H9 (cell line): ENCODE measurements at regions not wholly inside any gene's neighbourhood (a gene's known extent, or its start where the extent isn't known, plus 50 kb on each side); places are given as distances from the start of the nearest gene placed in this dataset.

ENCODE experiments used
- DNase-seq: peaks from one replicate; pipeline ENCODE4 v3.0.0-alpha.2; 2017
- H2AFZ ChIP-seq: one replicate; pipeline ENCODE4 v1.6.1; 2013; ENCODE audit warnings: mild to moderate bottlenecking, low read length, control low read depth, moderate library complexity
- H2AK5ac ChIP-seq: 2 replicates; pipeline ENCODE4 v1.6.1; 2013; ENCODE audit warnings: low read length, control low read depth, mixed read lengths; ENCODE audit not compliant: insufficient read length
- H2BK120ac ChIP-seq: one replicate; pipeline ENCODE4 v1.6.1; 2013; ENCODE audit warnings: low read depth, mild to moderate bottlenecking, low read length, control low read depth, inconsistent platforms; ENCODE audit not compliant: poor library complexity, severe bottlenecking
- H2BK12ac ChIP-seq: 2 replicates; pipeline ENCODE4 v1.6.1; 2013; ENCODE audit warnings: low read length, control low read depth, mixed read lengths, low read depth; ENCODE audit not compliant: insufficient read length
- H2BK15ac ChIP-seq: 2 replicates; pipeline ENCODE4 v1.6.1; 2013; ENCODE audit warnings: low read depth, low read length, control low read depth
- H2BK20ac ChIP-seq: one replicate; pipeline ENCODE4 v1.6.1; 2013; ENCODE audit warnings: low read depth, mild to moderate bottlenecking, low read length, control low read depth, inconsistent platforms; ENCODE audit not compliant: poor library complexity, severe bottlenecking
- H2BK5ac ChIP-seq: 2 replicates; pipeline ENCODE4 v1.6.1; 2013; ENCODE audit warnings: low read length, control low read depth, mixed read lengths; ENCODE audit not compliant: insufficient read length
- H3K14ac ChIP-seq: 2 replicates; pipeline ENCODE4 v1.6.1; 2013; ENCODE audit warnings: low read length, control low read depth; ENCODE audit not compliant: insufficient read depth
- H3K18ac ChIP-seq: 2 replicates; pipeline ENCODE4 v1.6.1; 2013; ENCODE audit warnings: low read depth, mild to moderate bottlenecking, mixed read lengths, low read length, control low read depth; ENCODE audit not compliant: insufficient read length
- H3K23ac ChIP-seq: 2 replicates; pipeline ENCODE4 v1.6.1; 2013; ENCODE audit warnings: low read length, control low read depth, mixed read lengths, low read depth; ENCODE audit not compliant: insufficient read length
- H3K23me2 ChIP-seq: 2 replicates; pipeline ENCODE4 v1.6.1; 2013; ENCODE audit warnings: low read depth, mild to moderate bottlenecking, mixed read lengths, low read length, control low read depth; ENCODE audit not compliant: insufficient read length, poor library complexity, severe bottlenecking
- H3K27ac ChIP-seq: 2 replicates; pipeline ENCODE4 v1.5.1; 2013; ENCODE audit warnings: low read length, control low read depth, mixed read lengths, low read depth; ENCODE audit not compliant: insufficient read length
- H3K27me3 ChIP-seq: 2 replicates; pipeline ENCODE4 v1.6.1; 2013; ENCODE audit warnings: low read length, control low read depth, inconsistent platforms; ENCODE audit not compliant: insufficient read depth
- H3K4ac ChIP-seq: 2 replicates; pipeline ENCODE4 v1.6.1; 2013; ENCODE audit warnings: low read depth, mild to moderate bottlenecking, control low read depth, inconsistent platforms, low read length, moderate library complexity
- H3K4me1 ChIP-seq: 2 replicates; pipeline ENCODE4 v1.6.1; 2013; ENCODE audit warnings: low read length, control low read depth, inconsistent platforms; ENCODE audit not compliant: insufficient read depth
- H3K4me2 ChIP-seq: 2 replicates; pipeline ENCODE4 v1.6.1; 2013; ENCODE audit warnings: low read length, control low read depth, mixed read lengths; ENCODE audit not compliant: insufficient read length, insufficient read depth
- H3K56ac ChIP-seq: 2 replicates; pipeline ENCODE4 v1.6.1; 2013; ENCODE audit warnings: low read depth, mild to moderate bottlenecking, mixed read lengths, low read length, control low read depth; ENCODE audit not compliant: insufficient read length
- H3K79me1 ChIP-seq: 2 replicates; pipeline ENCODE4 v1.6.1; 2013; ENCODE audit warnings: low read depth, mild to moderate bottlenecking, moderate library complexity, low read length, control low read depth, inconsistent platforms; ENCODE audit not compliant: insufficient read depth, poor library complexity, severe bottlenecking
- H3K79me2 ChIP-seq: 2 replicates; pipeline ENCODE4 v1.6.1; 2013; ENCODE audit warnings: low read length, control low read depth, inconsistent platforms; ENCODE audit not compliant: insufficient read depth
- H3K9ac ChIP-seq: 2 replicates; pipeline ENCODE4 v1.6.1; 2013; ENCODE audit warnings: low read length, control low read depth, mixed read lengths; ENCODE audit not compliant: insufficient read length; ENCODE audit errors: extremely low read depth
- H3K9me3 ChIP-seq: one replicate; pipeline ENCODE4 v1.6.1; 2013; ENCODE audit warnings: low read depth, low read length, inconsistent platforms; ENCODE audit not compliant: control insufficient read depth
- H3T11ph ChIP-seq: one replicate; pipeline ENCODE4 v1.6.1; 2013; ENCODE audit warnings: mild to moderate bottlenecking, low read length, control low read depth, inconsistent platforms
- H4K20me1 ChIP-seq: one replicate; pipeline ENCODE4 v1.6.1; 2013; ENCODE audit not compliant: control insufficient read depth, insufficient read length, insufficient read depth
- H4K5ac ChIP-seq: 2 replicates; pipeline ENCODE4 v1.6.1; 2013; ENCODE audit warnings: low read depth, mild to moderate bottlenecking, mixed read lengths, low read length, control low read depth; ENCODE audit not compliant: insufficient read length
- H4K8ac ChIP-seq: replicated peaks from 2 replicates; pipeline ENCODE4 v1.6.1; 2013; ENCODE audit warnings: low read length, control low read depth, mixed read lengths, low read depth; ENCODE audit not compliant: insufficient read length
- H4K91ac ChIP-seq: 2 replicates; pipeline ENCODE4 v1.6.1; 2013; ENCODE audit warnings: low read depth, mild to moderate bottlenecking, moderate library complexity, mixed read lengths, low read length, control low read depth; ENCODE audit not compliant: insufficient read length
- H3K27ac Mint-ChIP-seq, 3 experiments: 2 replicates in 2 of 3; 3 replicates in 1 of 3; pipeline ENCODE4 v1.8.0; 2020 to 2021; ENCODE audit warnings: mixed read lengths in 3 of 3, mild to moderate bottlenecking in 1 of 3, moderate library complexity in 1 of 3
- H3K27me3 Mint-ChIP-seq: 2 replicates; pipeline ENCODE4 v1.8.0; 2021; ENCODE audit warnings: low read depth, mild to moderate bottlenecking, moderate library complexity, mixed read lengths
- H3K36me3 Mint-ChIP-seq, 3 experiments: 2 replicates in 2 of 3; 3 replicates in 1 of 3; pipeline ENCODE4 v1.8.0; 2020 to 2021; ENCODE audit warnings: low read depth in 3 of 3, mixed read lengths in 3 of 3; ENCODE audit not compliant: insufficient read depth in 1 of 3
- H3K4me1 Mint-ChIP-seq, 2 experiments: 2 replicates each; pipeline ENCODE4 v1.8.0; 2020; ENCODE audit warnings: mixed read lengths in 2 of 2
- H3K4me3 Mint-ChIP-seq, 2 experiments: 2 replicates in 1 of 2; 3 replicates in 1 of 2; pipeline ENCODE4 v1.8.0; 2020 to 2021; ENCODE audit warnings: mild to moderate bottlenecking in 2 of 2, mixed read lengths in 2 of 2, moderate library complexity in 1 of 2
- H3K9me3 Mint-ChIP-seq, 2 experiments: 2 replicates in 1 of 2; 3 replicates in 1 of 2; pipeline ENCODE4 v1.8.0; 2020; ENCODE audit warnings: mild to moderate bottlenecking in 2 of 2, mixed read lengths in 2 of 2, moderate library complexity in 1 of 2
- WGBS: extraction: QIAGEN DNeasy Blood & Tissue Kit; methylation state at CpG from one replicate; pipeline ENCODE4 v1.1.7; 2013; ENCODE audit warnings: missing lambda C conversion rate, low lambda C conversion rate, mixed read lengths; ENCODE audit not compliant: insufficient read length; ENCODE audit errors: extremely low coverage; 5-methylcytosine and 5-hydroxymethylcytosine counted together
- TF ChIP-seq, protein P1 (sequence below): fragments of 200-600 bp; sonication (generic); conservative IDR thresholded peaks from 3 replicates; pipeline ENCODE4 v1.8.0; 2021; ENCODE audit warnings: antibody characterized with exemption, mild to moderate bottlenecking

DNA sequence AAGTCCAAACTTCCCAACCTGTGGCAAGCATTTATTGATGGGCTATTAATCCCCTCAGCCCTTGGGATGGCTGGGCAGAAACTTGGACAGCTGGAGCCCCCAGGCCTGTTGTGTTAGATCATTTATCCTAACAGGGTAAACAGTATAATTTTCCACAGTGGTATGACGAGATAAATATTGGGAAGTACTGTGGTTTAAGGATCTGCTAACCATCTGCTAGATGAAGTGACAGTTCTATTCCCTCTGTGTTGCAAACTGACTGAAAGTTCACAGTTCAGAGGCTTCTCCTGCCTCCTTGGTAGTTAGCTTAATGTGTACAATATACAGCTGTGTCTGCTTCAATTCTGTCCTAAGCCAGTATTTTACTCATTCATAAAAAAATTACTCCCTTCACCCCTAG lies 127.5 kb upstream of the CHODL start:
- no peak overlapping the region for H3K27ac ChIP-seq
- no peak overlapping the region for H2AK5ac ChIP-seq
- H3K4me2 ChIP-seq = no peak overlapping the region
- H3K27ac Mint-ChIP-seq = no peak overlapping the region
- H3K18ac ChIP-seq = no peak overlapping the region
- H3K23me2 ChIP-seq = no peaks in the 10 kb centered on the region
- H2BK120ac ChIP-seq = no peak overlapping the region
- no peak overlapping the region for H3K9ac ChIP-seq
- no peak overlapping the region for H3K56ac ChIP-seq
- no peak overlapping the region for H2BK15ac ChIP-seq
- H3K4ac ChIP-seq = no peak overlapping the region
- no peak overlapping the region for H3K14ac ChIP-seq
- no peaks in the 10 kb centered on the region for H3K79me2 ChIP-seq
- no peaks in the 10 kb centered on the region for H3K27me3 Mint-ChIP-seq
- no peaks in the 10 kb centered on the region for H3K36me3 Mint-ChIP-seq
- DNase-seq = no peak
- no peaks in the 10 kb centered on the region for H3K4me1 Mint-ChIP-seq
- H4K5ac ChIP-seq = no peak overlapping the region
- no peak overlapping the region for H4K8ac ChIP-seq
- H2BK20ac ChIP-seq = no peak overlapping the region
- H3K4me3 Mint-ChIP-seq = no peak overlapping the region
- H2BK5ac ChIP-seq = no peak overlapping the region
- H3K4me1 ChIP-seq = no peaks in the 10 kb centered on the region
- H3K9me3 Mint-ChIP-seq = no peaks in the 10 kb centered on the region
- no peak overlapping the region for H2BK12ac ChIP-seq
- no peak overlapping the region for H4K91ac ChIP-seq
- no peak overlapping the region for H3K23ac ChIP-seq
- no peak overlapping the region for H3T11ph ChIP-seq
- WGBS = no CpG with 5 or more reads among the region's 1 CpG
- TF ChIP-seq, protein P1, sequence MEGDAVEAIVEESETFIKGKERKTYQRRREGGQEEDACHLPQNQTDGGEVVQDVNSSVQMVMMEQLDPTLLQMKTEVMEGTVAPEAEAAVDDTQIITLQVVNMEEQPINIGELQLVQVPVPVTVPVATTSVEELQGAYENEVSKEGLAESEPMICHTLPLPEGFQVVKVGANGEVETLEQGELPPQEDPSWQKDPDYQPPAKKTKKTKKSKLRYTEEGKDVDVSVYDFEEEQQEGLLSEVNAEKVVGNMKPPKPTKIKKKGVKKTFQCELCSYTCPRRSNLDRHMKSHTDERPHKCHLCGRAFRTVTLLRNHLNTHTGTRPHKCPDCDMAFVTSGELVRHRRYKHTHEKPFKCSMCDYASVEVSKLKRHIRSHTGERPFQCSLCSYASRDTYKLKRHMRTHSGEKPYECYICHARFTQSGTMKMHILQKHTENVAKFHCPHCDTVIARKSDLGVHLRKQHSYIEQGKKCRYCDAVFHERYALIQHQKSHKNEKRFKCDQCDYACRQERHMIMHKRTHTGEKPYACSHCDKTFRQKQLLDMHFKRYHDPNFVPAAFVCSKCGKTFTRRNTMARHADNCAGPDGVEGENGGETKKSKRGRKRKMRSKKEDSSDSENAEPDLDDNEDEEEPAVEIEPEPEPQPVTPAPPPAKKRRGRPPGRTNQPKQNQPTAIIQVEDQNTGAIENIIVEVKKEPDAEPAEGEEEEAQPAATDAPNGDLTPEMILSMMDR = no peak
- no peaks in the 10 kb centered on the region for H4K20me1 ChIP-seq
- no peaks in the 10 kb centered on the region for H3K9me3 ChIP-seq
- no peaks in the 10 kb centered on the region for H3K27me3 ChIP-seq
- H3K79me1 ChIP-seq = no peaks in the 10 kb centered on the region
- H2AFZ ChIP-seq = no peak overlapping the region
